ENCODE measurements at regions not wholly inside any gene's neighbourhood (a gene's known extent, or its start where the extent isn't known, plus 50 kb on each side); places are given as distances from the start of the nearest gene placed in this dataset.

GRCh38 chr15:25228261-25228660, 210.6 kb downstream of the UBE3A start:
- no peak for DNase-seq (ENCODE audit: low spot score)

GRCh38 chr15:25230442-25230841, 208.4 kb downstream of the UBE3A start:
- no peak for DNase-seq (ENCODE audit: low spot score)

GRCh38 chr15:25233766-25234350, 205.0 kb downstream of the UBE3A start:
- DNase-seq (ENCODE audit: low spot score): no peak

GRCh38 chr15:25234831-25235230, 204.0 kb downstream of the UBE3A start:
- no peak for DNase-seq (ENCODE audit: low spot score)

- no peak for DNase-seq (ENCODE audit: low spot score)
Measured at GRCh38 chr15:25235391-25235790, 203.4 kb downstream of the UBE3A start.

GRCh38 chr15:25236143-25236860, 202.5 kb downstream of the UBE3A start:
- DNase-seq (ENCODE audit: low spot score): no peak

- no peak for DNase-seq (ENCODE audit: low spot score)
Measured at GRCh38 chr15:25236861-25237155, 202.0 kb downstream of the UBE3A start.

GRCh38 chr15:25237291-25237978, 201.4 kb downstream of the UBE3A start:
- DNase-seq (ENCODE audit: low spot score): no peak

- no peak for DNase-seq (ENCODE audit: low spot score)
Measured at GRCh38 chr15:25238126-25238525, 200.7 kb downstream of the UBE3A start.

GRCh38 chr15:25238716-25239470, 199.9 kb downstream of the UBE3A start:
- peak; percentile 75 for DNase-seq (ENCODE audit: low spot score)

GRCh38 chr15:25239471-25240345, 199.1 kb downstream of the UBE3A start:
- DNase-seq (ENCODE audit: low spot score): peak; percentile 76

- peak; percentile 53 for DNase-seq (ENCODE audit: low spot score)
Measured at GRCh38 chr15:25240461-25241021, 198.3 kb downstream of the UBE3A start.

- peak; percentile 60 for DNase-seq (ENCODE audit: low spot score)
Measured at GRCh38 chr15:25241241-25241801, 197.5 kb downstream of the UBE3A start.

- peak; percentile 60 for DNase-seq (ENCODE audit: low spot score)
Measured at GRCh38 chr15:25242166-25242879, 196.5 kb downstream of the UBE3A start.

GRCh38 chr15:25242957-25243799, 195.6 kb downstream of the UBE3A start:
- peak; percentile 60 for DNase-seq (ENCODE audit: low spot score)

- DNase-seq (ENCODE audit: low spot score): peak; percentile 43
Measured at GRCh38 chr15:25243800-25244097, 195.1 kb downstream of the UBE3A start.

GRCh38 chr15:25244731-25245585, 193.9 kb downstream of the UBE3A start:
- DNase-seq (ENCODE audit: low spot score): peak; percentile 80

All from mesenteric fat pad (tissue), 1 donor.